Fibroblast of pulmonary artery (primary cell): ENCODE measurements at regions not wholly inside any gene's neighbourhood (a gene's known extent, or its start where the extent isn't known, plus 50 kb on each side); places are given as distances from the start of the nearest gene placed in this dataset.

Experiments used
- DNase-seq: peaks from one replicate; pipeline ENCODE4 v3.0.0-alpha.2; 2010; ENCODE audit warnings: low read depth
- H3K4me3 ChIP-seq: replicated peaks from 2 replicates; pipeline ENCODE4 v1.5.1; 2011; ENCODE audit warnings: low read depth, mild to moderate bottlenecking, control low read depth, low read length, moderate library complexity
- CTCF ChIP-seq: IDR thresholded peaks from 2 replicates; pipeline ENCODE4 v1.5.1; 2011; ENCODE audit warnings: mild to moderate bottlenecking, control low read depth, low read length, inconsistent platforms; ENCODE audit errors: missing control alignments

GRCh38 chr22:47374273-47374771, 611.9 kb downstream of the TBC1D22A start:
- H3K4me3 ChIP-seq: no peak overlapping the region
- TF ChIP-seq CTCF: no peak
- no peak for DNase-seq

- no peak overlapping the region for H3K4me3 ChIP-seq
- no peak for DNase-seq
- TF ChIP-seq CTCF: no peak
Measured at GRCh38 chr22:47373648-47374272, 611.3 kb downstream of the TBC1D22A start.

- no peak for TF ChIP-seq CTCF
- DNase-seq: no peak
Measured at GRCh38 chr22:47372596-47373385, 610.3 kb downstream of the TBC1D22A start.

GRCh38 chr22:47372111-47372581, 609.7 kb downstream of the TBC1D22A start:
- TF ChIP-seq CTCF: no peak
- H3K4me3 ChIP-seq: no peak overlapping the region
- no peak for DNase-seq

More at GRCh38 chr22:47372596-47373385, 610.3 kb downstream of the TBC1D22A start:
- H3K4me3 ChIP-seq: no peak overlapping the region

- no peak for DNase-seq
- TF ChIP-seq CTCF: no peak
- no peak overlapping the region for H3K4me3 ChIP-seq
Measured at GRCh38 chr22:47371263-47372090, 609.0 kb downstream of the TBC1D22A start.

- no peak overlapping the region for H3K4me3 ChIP-seq
- no peak for DNase-seq
- TF ChIP-seq CTCF: no peak
Measured at GRCh38 chr22:47370448-47371262, 608.2 kb downstream of the TBC1D22A start.
